ENCODE measurements at regions not wholly inside any gene's neighbourhood (a gene's known extent, or its start where the extent isn't known, plus 50 kb on each side); places are given as distances from the start of the nearest gene placed in this dataset.
A peak's percentile ranks its signal among the peaks of the same experiment; 100 is the strongest.

DNA sequence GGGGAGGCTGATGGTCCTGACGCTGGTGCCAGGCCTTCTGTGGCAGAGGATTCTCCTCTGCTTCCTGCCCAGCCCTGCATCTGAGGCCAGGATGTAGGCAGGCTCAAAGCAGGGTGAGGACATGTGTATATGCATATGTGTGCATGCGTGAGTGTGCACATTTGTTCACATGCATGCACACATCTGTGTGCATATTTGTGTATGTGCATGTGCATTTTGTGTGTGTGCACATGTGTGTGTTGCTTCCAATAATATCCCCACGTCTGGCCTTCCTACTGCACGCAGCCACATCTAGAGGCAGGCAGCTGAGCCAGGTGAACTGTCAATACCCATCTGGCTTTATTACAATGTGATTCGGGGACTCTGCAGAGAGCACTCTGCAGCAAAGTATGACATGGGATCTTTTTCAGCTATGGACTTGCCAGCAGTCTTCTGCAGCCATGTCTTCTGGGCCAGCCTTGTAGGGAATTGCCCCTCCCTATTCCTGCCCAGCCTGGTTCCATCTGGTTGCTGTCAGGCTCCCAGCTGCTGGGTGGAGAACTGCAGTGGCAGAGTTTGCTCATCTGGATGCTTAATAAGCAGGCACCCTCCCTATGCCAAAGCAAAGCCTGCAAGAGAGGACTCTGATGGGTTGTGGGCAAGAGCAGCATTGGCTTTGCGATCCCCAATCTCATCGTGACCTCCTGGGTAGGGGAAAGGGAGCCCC is 140.7 kb downstream of the PFKFB3 start:
- peaks cover 0 to 6% of the 10 kb centered on the region in 2 donors for H3K4me1 ChIP-seq (replicated peaks in 1 of 2)
- WGBS, 4 donors = 77 to 84% (median 81%) methylated on average over 5 to 7 of the region's 7 CpGs

DNA sequence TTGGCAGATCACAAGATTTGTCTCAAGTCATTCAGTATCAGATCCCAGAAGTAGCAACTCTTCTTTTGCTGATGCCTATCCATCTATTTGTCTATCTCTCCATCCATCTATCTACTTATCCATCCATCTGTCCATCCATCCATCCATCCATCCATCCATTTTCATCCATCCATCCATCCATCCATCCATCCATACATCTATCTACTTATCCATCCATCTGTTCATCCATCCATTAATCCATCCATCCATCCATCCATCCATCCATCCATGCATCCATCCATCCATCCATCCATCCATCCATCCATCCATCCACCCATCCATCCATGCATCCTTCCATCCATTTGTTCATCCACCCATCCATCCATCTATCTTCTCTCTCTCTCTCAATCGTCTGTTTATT is 142.7 kb downstream of the PFKFB3 start:
- WGBS, 4 donors = 64 to 88% (median 75%) methylated on average over 1 of the region's 1 CpG
- Histone ChIP-seq H3K4me3 (no peak overlapping the region), H3K36me3 (replicated peaks in 1 of 2) (no peaks in the 10 kb centered on the region), H3K27me3 (no peaks in the 10 kb centered on the region), H3K4me1 (replicated peaks in 1 of 2) (peaks cover 0 to 6% of the 10 kb centered on the region in 2 donors), H3K9me3 (replicated peaks in 1 of 3) (no peaks in the 10 kb centered on the region), H3K27ac (no peak overlapping the region)
- no peak for DNase-seq
- TF ChIP-seq, protein P1, sequence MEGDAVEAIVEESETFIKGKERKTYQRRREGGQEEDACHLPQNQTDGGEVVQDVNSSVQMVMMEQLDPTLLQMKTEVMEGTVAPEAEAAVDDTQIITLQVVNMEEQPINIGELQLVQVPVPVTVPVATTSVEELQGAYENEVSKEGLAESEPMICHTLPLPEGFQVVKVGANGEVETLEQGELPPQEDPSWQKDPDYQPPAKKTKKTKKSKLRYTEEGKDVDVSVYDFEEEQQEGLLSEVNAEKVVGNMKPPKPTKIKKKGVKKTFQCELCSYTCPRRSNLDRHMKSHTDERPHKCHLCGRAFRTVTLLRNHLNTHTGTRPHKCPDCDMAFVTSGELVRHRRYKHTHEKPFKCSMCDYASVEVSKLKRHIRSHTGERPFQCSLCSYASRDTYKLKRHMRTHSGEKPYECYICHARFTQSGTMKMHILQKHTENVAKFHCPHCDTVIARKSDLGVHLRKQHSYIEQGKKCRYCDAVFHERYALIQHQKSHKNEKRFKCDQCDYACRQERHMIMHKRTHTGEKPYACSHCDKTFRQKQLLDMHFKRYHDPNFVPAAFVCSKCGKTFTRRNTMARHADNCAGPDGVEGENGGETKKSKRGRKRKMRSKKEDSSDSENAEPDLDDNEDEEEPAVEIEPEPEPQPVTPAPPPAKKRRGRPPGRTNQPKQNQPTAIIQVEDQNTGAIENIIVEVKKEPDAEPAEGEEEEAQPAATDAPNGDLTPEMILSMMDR (IDR thresholded peaks at IDR 0.05) = no peak
- no peak for TF ChIP-seq POLR2A (IDR thresholded peaks at IDR 0.05)
- intact Hi-C loops (cut with DNase I) = no loop called here

More for the DNA sequence above, 140.7 kb downstream of the PFKFB3 start:
- DNase-seq = no peak
- Histone ChIP-seq H3K27ac (no peak overlapping the region), H3K27me3 (no peaks in the 10 kb centered on the region), H3K36me3 (replicated peaks in 1 of 2) (no peaks in the 10 kb centered on the region), H3K9me3 (replicated peaks in 1 of 3) (no peaks in the 10 kb centered on the region), H3K4me3 (no peak overlapping the region)
- intact Hi-C loops (cut with DNase I) = no loop called here
- TF ChIP-seq, protein P1 (IDR thresholded peaks at IDR 0.05) = no peak
- TF ChIP-seq POLR2A (IDR thresholded peaks at IDR 0.05) = no peak

DNA sequence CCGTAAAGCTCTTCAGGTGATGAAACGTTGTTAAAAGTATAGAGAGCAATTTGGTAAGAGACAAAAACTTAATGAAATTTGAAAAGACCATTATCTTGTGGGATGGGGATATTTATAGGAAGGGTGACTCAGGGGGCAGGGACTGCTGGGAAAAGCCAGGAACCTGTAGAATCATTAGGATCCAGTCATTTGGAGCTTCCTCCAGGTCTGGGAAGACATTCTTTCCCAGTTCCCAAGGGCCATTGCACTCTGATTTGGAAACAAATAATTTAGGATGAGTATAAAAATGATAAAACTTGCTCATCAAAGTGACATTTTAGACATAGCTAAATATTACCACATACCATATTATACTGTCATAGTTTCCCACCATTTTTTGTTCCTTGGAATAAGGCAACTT is 143.9 kb downstream of the PFKFB3 start:
- DNase-seq = no peak

DNA sequence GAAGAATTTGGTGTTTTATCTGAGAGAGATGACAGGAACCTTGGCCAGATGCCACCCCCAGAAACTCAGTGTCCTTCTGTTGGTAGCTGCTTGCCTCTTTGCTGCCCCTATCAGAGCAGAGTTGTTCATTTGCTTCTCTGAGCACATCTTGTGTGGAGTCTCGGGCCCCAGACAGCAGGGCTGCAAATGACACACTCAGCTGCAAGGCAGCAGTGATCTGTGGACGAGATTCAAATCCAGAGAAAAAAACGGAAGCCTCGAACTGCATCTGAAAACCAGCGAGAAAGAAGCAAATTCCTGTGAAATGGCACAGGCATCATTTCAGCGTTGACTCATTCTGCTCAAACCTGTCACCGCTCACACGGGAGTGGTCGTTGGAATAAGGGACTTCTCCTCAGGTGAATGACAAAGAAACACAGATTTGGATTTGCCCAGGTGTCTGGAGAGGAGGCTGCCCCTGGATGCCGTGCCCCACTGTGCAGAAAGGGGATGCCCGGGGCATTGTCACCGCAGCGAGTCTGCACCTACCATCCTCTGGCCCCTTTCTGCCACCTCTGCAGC is 144.7 kb downstream of the PFKFB3 start:
- Histone ChIP-seq H3K36me3 (replicated peaks in 1 of 2) (no peaks in the 10 kb centered on the region), H3K27ac (peak overlapping the region in 1 of 5 donors; percentile 13), H3K4me1 (replicated peaks in 1 of 2) (peaks cover 0 to 6% of the 10 kb centered on the region in 2 donors), H3K9me3 (replicated peaks in 1 of 3) (no peaks in the 10 kb centered on the region), H3K27me3 (no peaks in the 10 kb centered on the region), H3K4me3 (no peak overlapping the region)
- peak in 3 of 7 donors; percentile 26 to 74 (median 31) for DNase-seq
- TF ChIP-seq, protein P1 (IDR thresholded peaks at IDR 0.05) = no peak
- TF ChIP-seq POLR2A (IDR thresholded peaks at IDR 0.05) = no peak
- intact Hi-C loops (cut with DNase I) = no loop called here
- 63 to 73% (median 73%) methylated on average over 9 to 13 of the region's 13 CpGs for WGBS, 4 donors

More for the DNA sequence above, 143.9 kb downstream of the PFKFB3 start:
- H3K4me1 ChIP-seq (replicated peaks in 1 of 2) = peaks cover 0 to 6% of the 10 kb centered on the region in 2 donors
- intact Hi-C loops (cut with DNase I) = no loop called here
- WGBS, 4 donors = 90 to 93% (median 91%) methylated on average over 2 of the region's 2 CpGs
- no peaks in the 10 kb centered on the region for H3K27me3 ChIP-seq
- H3K27ac ChIP-seq = no peak overlapping the region
- no peaks in the 10 kb centered on the region for H3K9me3 ChIP-seq (replicated peaks in 1 of 3)
- H3K4me3 ChIP-seq = no peak overlapping the region
- no peaks in the 10 kb centered on the region for H3K36me3 ChIP-seq (replicated peaks in 1 of 2)
- TF ChIP-seq POLR2A (IDR thresholded peaks at IDR 0.05) = no peak
- TF ChIP-seq, protein P1 (IDR thresholded peaks at IDR 0.05) = no peak
